HG03025 (cell line): ENCODE measurements at regions not wholly inside any gene's neighbourhood (a gene's known extent, or its start where the extent isn't known, plus 50 kb on each side); places are given as distances from the start of the nearest gene placed in this dataset.

Source experiments
- ATAC-seq: cut with Tn5 transposase; IDR thresholded peaks from one replicate; pipeline ENCODE4 v1.9.1; 2021; ENCODE audit warnings: mild to moderate bottlenecking, moderate library complexity; ENCODE audit not compliant: unreplicated experiment, low FRiP score

DNA sequence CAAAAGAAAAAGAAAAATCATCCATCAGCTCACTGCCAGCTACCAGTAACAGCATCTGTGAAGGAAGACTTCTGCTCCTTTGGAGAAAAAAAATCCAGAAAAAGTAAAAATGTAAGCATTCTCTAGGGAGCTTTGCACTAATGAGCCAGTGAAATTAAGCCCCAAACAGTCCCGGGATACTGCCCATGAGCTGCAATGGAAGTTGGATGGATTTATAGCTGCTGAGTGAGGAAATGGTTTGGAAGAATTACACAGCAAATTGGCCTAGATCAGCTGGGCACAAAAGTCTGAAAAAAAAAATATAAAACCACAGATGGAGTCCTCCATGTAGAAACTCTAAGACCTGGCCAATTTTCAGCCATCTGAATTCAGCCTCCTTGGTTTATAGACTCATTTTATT is 462.9 kb upstream of the USP15 start:
- no peak for ATAC-seq

DNA sequence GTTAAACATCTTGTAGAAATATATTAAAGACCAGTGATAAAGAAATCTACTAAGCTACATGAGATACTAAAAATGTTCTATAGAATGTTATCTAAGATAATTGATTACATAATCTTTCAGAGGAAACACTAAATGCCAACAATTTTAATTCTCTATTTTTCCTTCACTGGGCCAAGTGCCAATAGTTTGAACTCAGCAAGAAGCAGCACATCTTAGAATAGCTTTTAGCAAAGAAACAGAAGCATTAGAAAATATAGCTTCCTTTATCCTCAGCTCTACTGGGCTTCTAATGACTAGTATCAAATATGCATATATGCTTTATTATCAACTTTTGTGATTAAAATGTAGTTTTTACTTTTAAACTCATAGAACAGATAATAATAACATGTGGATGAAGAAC is 461.4 kb upstream of the USP15 start:
- no peak for ATAC-seq

DNA sequence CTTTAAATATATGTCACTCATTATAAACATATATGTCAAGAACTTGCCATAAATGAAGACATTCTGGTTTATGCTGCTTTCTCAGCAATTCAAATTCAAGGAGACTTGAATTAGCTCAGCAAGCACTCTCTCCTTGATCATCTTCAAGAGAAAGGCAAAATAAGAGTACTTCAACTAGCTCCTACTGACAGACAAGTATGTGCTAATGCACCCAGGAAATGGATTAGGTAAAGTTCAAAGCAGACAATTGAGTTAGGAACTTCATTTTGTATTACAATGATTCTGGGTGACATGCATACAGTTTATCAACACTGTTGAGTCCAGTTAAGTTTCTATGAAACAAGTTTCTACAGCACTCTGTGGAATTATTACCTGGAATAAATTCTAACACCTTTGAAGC is 455.9 kb upstream of the USP15 start:
- no peak for ATAC-seq

DNA sequence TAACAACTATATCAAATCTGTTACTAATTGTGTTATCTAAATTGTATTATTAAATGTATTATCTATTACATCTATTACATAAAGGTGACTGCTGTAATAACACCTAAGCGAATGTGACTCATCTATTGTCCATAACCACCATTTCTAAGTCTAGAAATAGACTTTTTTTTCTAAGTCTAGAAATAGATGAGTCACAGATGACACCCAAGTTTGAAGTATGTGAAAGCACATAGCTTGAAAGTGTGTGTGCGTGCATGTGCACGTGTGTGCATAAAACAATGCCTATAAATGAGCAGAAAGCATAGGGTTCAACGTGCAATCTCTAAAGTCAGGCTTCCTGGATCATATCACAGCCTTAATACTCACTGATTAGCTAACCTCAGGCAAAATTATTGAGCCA is 451.3 kb upstream of the USP15 start:
- no peak for ATAC-seq

DNA sequence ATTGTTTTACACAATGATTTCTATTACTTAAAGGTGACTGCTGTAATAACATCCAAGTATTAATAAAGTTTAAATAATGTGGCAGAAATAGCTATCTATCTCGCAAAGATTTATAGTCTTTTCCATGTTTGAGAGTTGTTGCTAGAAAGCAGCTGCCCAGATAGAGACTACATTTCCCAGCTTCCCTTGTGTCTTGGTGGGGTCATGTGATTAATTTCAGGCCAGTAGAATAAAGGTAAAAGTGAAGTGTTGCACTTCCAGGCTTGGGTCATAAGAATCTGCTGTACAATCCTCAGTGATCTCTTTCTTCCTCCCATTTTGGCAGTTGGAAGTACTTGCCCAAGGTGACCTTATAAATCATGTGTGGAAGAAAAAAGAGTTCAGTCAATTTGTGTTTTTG is 449.7 kb upstream of the USP15 start:
- no peak for ATAC-seq

DNA sequence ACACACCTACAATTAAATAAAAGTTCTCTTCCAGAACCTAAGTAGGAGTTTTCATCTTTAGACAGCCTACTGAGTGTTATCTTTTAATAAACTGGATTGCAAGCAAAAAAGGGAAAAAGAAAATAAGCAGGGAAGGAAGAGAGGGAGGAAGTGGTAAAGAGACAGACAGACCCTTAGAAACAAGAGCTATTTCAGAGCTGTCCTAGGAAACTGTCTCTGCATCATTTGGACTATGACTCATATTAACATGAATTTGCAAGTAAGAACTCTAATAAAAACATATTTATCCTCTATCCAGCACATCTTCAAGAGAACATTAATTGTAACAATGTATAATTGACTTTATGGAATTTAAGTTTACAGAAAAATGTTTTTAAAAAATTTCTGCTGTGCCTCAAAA is 438.8 kb upstream of the USP15 start:
- no peak for ATAC-seq

DNA sequence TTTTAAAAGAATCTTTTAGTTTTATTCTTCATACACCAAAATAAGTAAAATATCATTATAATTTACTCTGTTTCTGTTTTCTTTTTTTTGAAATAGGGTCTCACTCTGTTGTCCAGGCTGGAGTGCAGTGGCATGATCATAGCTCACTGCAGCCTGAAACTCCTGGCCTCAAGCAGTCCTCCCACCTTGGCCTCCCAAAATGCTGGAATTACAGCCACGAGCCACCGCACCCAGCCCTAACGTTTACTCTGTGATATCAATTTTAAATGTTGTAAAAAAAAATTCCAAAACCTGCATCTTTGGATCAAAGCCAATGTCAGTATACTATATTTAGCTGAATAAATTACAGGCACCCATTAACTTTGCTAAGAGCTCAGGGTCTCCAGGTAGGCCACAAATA is 437.1 kb upstream of the USP15 start:
- no peak for ATAC-seq

DNA sequence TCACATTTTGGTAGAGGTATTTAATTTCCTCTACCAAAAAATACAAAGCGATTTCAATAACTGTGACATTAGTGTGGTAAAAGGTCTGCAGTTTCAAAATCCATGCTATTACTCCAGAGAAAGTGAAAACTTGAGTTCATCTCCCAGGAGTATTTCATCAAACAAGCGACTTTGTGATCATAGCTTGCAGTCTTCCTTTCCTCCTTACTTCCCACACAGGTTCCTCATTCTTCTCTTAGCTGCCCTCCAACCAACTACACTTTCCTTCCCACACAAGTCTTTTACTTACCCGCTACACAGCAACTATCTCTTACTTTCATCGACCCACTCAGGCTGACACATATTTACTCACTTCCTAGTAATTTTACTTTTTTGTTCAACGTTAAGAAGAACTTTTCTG is 413.4 kb upstream of the USP15 start:
- no peak for ATAC-seq

DNA sequence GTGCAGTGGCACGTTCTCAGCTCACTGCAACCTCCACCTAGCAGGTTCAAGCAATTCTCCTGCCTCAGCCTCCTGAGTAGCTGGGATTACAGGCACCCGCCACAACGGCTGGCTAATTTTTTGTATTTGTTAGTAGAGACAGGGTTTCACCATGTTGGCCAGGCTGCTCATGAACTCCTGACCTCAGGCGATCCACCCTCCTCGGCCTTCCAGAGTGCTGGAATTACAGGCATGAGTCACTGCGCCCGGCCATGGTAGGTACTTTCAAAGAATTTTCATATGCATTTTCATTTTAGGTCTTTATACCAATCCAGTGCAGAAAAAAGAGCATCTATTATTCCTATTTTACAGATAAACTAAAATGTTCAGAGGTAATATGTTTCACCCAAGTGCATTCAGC is 411.3 kb upstream of the USP15 start:
- ATAC-seq = no peak

DNA sequence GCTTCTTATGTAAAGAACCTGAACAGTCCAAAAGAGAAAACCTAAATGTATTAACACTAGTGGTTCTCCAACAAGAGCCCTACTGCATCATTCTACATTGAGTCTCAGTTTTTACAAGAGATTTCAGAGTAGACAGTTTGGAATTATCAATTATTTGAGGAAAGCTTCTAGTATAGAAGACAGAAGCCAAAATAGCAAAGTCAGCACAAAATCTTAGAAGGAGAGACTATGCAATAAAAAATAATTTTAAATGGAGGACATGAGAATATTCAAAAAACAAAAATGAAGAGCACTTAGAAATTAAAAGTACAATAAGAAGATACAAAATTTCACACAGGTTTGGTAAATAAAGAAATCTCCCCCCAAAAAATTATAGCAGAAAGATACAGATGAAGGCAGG is 406.3 kb upstream of the USP15 start:
- no peak for ATAC-seq

DNA sequence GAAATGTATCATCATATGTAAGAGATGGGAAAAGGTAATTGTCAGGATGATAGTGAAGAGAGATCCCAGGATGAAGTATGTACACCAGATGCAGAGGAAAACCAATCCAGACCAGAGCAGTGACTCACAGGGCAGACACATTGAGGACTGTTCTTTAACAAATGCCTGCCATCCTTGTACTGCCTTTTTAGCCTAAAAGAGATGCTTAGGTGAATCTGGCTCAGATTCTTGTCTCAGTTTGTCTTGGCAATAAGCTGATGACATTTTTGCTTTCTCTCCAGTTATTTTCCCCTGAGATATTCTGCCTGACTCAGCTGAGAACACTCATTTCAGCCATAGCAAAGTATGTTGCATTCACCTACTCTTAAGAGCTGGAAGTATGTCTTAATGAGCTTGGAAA is 405.3 kb upstream of the USP15 start:
- ATAC-seq = no peak

DNA sequence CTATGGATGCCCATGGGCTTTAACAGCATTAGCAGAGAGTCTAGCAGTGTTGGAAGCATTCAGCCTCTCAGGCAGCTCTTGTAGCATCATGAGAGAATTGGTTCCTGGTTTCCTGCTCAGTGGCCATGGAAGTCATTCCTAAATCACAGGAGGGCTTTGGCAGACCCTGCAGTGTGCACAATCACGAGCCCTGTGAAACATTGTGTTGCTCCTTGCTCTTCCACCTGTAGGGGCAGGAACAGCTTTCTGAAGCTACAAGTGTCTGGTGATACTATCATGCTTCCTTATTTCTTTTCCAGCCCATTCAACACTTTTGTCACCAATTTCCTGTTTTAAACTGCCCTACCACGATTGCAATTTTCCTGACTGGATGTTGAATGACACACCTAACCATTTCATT is 402.2 kb upstream of the USP15 start:
- no peak for ATAC-seq

DNA sequence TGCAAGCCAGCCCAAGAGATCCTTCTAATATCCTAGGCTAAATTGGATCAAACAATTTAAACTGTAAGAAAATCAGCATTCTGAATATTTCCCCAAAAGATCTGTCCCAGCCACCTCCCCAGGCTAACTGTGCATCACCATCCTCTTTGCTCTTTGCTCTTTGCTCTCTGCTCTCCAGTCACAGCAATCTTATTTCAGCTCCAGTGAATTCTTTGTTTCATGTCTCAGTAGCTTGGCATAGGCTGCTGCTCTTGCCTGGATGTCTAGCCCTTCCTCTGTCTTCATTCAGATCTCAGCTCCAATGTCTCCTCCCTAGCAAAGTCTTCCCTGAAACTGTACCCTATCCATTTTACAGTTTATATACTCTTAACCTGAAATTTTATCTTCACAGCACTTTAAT is 399.8 kb upstream of the USP15 start:
- no peak for ATAC-seq

DNA sequence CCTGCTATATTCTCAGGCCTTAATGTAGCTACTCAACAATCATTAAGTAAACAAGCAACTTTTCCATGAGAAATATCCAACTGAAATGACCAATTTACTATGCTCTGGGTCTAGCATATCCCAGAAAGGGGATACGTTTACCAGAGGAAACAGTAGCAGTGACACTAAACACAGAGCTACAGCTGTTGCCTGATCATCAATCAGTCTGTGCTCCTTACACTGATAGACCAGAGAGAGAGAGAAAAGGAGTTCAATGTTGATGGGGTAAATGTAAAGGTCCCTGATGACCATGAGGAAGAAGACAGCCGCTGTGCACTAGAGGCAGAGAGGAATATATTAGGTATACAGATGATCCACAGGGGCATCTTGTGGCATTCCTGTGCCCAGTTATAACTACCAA is 397.2 kb upstream of the USP15 start:
- no peak for ATAC-seq

DNA sequence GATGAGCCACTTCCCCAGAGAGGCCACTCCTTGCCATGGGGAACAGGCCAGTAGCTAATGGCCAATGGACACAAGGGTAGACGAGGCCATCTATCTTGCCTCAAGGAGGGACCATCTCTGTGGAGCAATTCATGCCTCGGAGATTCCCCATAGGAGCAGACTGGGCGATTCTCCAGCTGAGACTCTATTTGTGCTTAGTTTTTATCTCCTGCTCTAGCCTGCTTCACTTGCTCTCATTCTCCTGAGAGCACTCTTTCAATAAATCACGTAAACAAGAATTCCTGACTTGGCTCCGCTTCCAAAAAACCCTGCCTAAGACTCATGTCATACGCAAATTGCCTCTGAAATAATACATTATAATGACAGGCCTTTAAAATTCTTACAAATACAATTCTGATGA is 396.4 kb upstream of the USP15 start:
- no peak for ATAC-seq

DNA sequence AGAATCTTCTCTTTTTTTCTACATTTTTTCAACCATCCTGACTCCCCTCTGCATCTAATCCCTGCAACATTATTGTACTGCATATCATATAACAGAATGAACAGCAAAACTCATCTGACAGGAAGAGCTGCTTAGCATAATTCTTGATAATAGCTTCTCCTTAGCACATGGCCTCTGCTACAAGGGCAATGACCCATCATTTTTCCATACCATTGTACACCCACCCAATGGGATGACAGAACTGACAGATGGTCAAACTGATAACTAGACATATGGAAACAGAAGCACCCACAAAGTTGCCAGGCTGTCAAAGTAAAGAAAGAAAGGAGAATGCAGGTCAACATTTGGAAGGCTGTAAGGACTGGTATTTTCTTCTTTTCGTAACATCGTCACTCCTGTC is 390.4 kb upstream of the USP15 start:
- no peak for ATAC-seq

DNA sequence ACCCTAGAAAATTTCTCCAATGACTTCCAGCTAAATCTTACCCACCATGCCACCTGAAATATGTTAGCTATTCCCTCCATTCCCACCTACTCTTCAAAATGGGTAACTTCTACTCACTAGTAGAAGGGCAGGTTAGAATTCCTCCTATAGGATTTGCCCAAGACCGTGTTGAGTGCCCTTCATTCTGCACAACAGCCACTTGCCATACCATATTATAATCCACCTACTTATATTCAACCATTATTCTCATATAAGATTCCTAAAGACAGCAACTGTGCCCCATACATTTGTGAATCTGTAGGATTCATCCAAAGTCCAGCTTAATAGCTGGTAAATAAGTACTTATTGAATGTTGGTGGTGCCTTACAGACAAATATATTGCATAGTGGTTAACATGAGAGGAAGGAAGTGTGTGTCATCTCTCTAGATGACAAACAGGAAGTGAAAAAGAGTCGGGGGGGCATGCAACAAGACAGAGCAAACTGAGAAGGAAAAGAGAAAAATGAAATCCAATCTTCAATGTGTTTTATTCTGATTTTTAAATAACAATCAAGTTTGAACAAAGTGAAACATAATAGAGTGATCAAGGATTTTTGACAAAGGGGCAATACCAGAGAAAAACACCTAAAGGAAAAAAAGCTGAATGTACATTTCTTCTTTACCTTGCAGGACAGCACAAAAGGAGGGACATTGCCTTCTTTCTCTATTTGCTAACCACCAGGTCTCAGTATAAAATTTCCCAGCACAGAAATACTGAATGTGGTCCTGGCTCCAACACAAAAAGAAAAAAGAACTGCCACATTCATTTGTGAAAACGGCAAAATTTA is 389.3 kb upstream of the USP15 start:
- ATAC-seq = no peak

DNA sequence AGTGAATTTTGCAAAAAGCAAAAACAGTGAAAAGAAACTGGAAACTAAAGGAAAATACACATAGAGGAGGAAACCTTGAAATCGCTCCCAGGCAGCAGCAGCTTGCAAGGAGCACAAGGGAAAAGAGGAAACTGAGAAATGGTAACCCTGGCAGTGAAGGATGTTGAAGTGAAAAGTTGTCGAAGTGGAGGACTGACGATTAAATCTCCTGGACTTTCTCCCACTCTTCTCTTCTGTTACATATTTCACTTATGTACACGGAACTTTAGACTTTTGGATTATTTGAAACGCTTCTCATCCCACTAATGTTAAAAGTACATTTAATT is 388.8 kb upstream of the USP15 start:
- ATAC-seq = no peak

DNA sequence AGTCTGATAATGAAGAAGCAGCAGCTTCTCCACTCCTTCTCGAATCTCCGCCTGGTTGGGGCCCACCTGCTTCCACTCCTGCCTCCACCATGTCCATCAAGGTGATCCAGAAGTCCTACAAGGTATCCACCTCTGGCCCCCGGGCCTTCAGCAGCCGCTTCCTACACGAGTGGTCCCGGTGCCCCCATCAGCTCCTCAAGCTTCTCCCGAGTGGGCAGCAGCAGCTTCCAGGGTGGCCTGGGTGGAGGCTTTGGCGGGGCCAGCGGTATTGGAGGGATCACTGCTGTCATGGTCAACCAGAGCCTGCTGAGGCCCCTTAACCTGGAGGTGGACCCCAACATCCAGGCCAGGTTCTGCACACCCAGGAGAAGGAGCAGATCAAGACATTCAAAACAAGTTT is 381.0 kb upstream of the USP15 start:
- no peak for ATAC-seq

DNA sequence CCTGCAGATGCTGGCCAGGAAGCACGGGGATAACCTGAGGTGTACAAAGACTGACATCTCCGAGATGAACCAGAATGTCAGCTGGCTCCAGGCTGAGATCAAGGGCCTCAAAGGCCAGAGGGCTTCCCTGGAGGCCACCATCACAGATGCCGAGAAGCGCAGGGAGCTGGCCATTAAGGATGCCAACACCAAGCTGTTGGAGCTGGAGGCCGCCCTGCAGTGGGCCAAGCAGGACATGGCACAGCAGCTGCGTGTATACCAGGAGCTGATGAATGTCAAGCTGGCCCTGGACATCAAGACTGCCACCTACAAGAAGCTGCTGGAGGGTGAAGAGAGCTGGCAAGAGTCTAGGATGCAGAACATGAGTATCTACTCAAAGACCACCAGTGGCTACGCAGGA is 380.0 kb upstream of the USP15 start:
- ATAC-seq = no peak

DNA sequence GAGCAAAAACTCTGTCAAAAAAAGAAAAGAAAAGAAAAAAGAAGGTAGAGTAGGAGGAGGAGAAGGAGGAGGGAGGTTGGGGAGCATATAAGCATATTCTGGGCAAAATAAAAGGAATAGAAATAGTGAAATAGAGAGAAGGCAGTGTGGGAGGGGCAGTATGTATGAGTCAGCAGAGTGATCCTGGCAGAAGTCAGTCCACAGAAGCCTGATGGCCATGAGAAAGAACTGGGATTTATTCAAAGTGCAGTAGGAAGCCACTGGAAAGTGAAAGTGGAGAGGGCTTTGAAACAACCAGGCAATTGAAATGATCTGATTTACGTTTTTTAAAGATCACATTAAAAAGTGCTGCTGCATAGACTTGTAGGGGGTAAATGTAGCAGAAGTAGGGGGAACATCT is 368.6 kb upstream of the USP15 start:
- no peak for ATAC-seq

DNA sequence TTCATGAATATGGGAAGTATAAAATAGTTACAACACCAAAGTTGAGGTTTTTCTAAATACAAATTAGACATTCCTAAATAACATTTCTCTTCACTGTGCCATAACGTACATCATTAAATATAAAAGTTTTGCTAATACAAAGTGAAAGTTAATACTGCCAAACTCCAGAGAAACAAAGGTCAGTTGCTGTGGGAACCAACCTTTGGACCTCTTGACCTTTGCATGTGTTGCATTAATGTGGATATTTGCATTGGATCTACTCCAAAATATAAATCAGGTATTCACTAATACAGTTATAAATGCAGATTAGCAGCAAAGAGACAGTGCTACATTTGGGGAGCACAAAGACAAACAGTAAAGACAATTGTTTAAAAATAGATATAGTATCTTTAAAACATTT is 366.0 kb upstream of the USP15 start:
- ATAC-seq = no peak

DNA sequence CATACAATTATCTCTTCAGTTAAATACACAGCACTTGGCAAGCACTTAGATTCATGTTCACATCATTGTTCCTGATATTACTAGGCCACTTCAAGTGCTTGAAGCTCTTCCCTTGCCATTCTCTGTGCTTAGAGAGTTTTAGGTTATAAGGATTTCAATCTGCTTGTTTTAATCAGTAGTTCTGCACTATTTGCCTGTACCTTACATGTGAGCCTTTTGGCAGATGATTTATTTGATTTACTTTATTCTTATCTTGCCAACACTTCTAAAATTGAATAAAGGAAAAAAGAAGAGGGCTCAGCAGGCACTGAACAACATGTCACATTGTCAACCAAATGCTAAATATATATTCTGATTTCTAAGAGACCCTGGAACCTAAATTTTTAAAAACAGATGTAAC is 363.8 kb upstream of the USP15 start:
- no peak for ATAC-seq
